ENCODE measurements at regions not wholly inside any gene's neighbourhood (a gene's known extent, or its start where the extent isn't known, plus 50 kb on each side); places are given as distances from the start of the nearest gene placed in this dataset.

- no peaks in the 10 kb centered on the region for H3K36me3 Mint-ChIP-seq (ENCODE audit: low read depth)
- H3K4me3 Mint-ChIP-seq, result no peak overlapping the region
- ChIA-PET POLR2A (no interaction called here), CTCF (no interaction called here)
- H3K27me3 Mint-ChIP-seq, result no peaks in the 10 kb centered on the region
- H3K9me3 Mint-ChIP-seq, result peaks cover 7% of the 10 kb centered on the region
- no peak overlapping the region for H3K27ac Mint-ChIP-seq
- DNase-seq, result no peak
- intact Hi-C loops (cut with micrococcal nuclease), result no loop called here
- TF ChIP-seq CTCF (IDR thresholded peaks at IDR 0.05), result no peak
- ATAC-seq, result no peak
- no peaks in the 10 kb centered on the region for H3K4me1 Mint-ChIP-seq (ENCODE audit: low read depth)
Observed at GRCh38 chr13:47511647-47512046, 489.4 kb downstream of the SUCLA2 start.

GRCh38 chr13:47508527-47509228 lies 492.4 kb downstream of the SUCLA2 start:
- Mint-ChIP-seq H3K4me1 (ENCODE audit: low read depth) (no peaks in the 10 kb centered on the region), H3K27ac (no peak overlapping the region), H3K4me3 (no peak overlapping the region), H3K36me3 (ENCODE audit: low read depth) (no peaks in the 10 kb centered on the region), H3K27me3 (no peaks in the 10 kb centered on the region), H3K9me3 (no peaks in the 10 kb centered on the region)
- no peak for ATAC-seq
- POLR2A ChIA-PET, result no interaction called here
- CTCF ChIA-PET, result no interaction called here
- DNase-seq, result no peak
- intact Hi-C loops (cut with micrococcal nuclease), result no loop called here
- TF ChIP-seq CTCF (IDR thresholded peaks at IDR 0.05), result no peak

GRCh38 chr13:47503475-47503874 lies 497.6 kb downstream of the SUCLA2 start:
- ChIA-PET CTCF (no interaction called here), POLR2A (no interaction called here)
- H3K36me3 Mint-ChIP-seq (ENCODE audit: low read depth), result no peaks in the 10 kb centered on the region
- no peaks in the 10 kb centered on the region for H3K9me3 Mint-ChIP-seq
- peaks cover 3% of the 10 kb centered on the region for H3K27me3 Mint-ChIP-seq
- H3K27ac Mint-ChIP-seq, result no peak overlapping the region
- intact Hi-C loops (cut with micrococcal nuclease), result no loop called here
- ATAC-seq (no peak), DNase-seq (no peak)
- H3K4me3 Mint-ChIP-seq, result no peak overlapping the region
- no peak for TF ChIP-seq CTCF (IDR thresholded peaks at IDR 0.05)
- no peaks in the 10 kb centered on the region for H3K4me1 Mint-ChIP-seq (ENCODE audit: low read depth)

- TF ChIP-seq CTCF (IDR thresholded peaks at IDR 0.05), result no peak
- ATAC-seq (no peak), DNase-seq (no peak)
- H3K27ac Mint-ChIP-seq, result no peak overlapping the region
- H3K9me3 Mint-ChIP-seq, result peaks cover 2% of the 10 kb centered on the region
- ChIA-PET CTCF (no interaction called here), POLR2A (no interaction called here)
- intact Hi-C loops (cut with micrococcal nuclease), result no loop called here
- no peaks in the 10 kb centered on the region for H3K4me1 Mint-ChIP-seq (ENCODE audit: low read depth)
- no peak overlapping the region for H3K4me3 Mint-ChIP-seq
- H3K36me3 Mint-ChIP-seq (ENCODE audit: low read depth), result no peaks in the 10 kb centered on the region
- H3K27me3 Mint-ChIP-seq, result peaks cover 3% of the 10 kb centered on the region
Observed at GRCh38 chr13:47502166-47502565, 498.9 kb downstream of the SUCLA2 start.

- POLR2A ChIA-PET, result interaction anchor here (1.1 kb wide), 1 partner anchor 18 kb away, joined by 3 read pairs; no protein-coding TSS in a partner anchor
- ATAC-seq (no peak), DNase-seq (no peak)
- H3K4me1 Mint-ChIP-seq (ENCODE audit: low read depth), result no peaks in the 10 kb centered on the region
- TF ChIP-seq CTCF (IDR thresholded peaks at IDR 0.05), result no peak
- no peaks in the 10 kb centered on the region for H3K36me3 Mint-ChIP-seq (ENCODE audit: low read depth)
- H3K27me3 Mint-ChIP-seq, result peaks cover 3% of the 10 kb centered on the region
- CTCF ChIA-PET, result no interaction called here
- H3K9me3 Mint-ChIP-seq, result peaks cover 2% of the 10 kb centered on the region
- H3K4me3 Mint-ChIP-seq, result no peak overlapping the region
- intact Hi-C loops (cut with micrococcal nuclease), result no loop called here
- H3K27ac Mint-ChIP-seq, result no peak overlapping the region
Observed at GRCh38 chr13:47499358-47500150, 501.5 kb downstream of the SUCLA2 start.
